ENCODE measurements at regions not wholly inside any gene's neighbourhood (a gene's known extent, or its start where the extent isn't known, plus 50 kb on each side); places are given as distances from the start of the nearest gene placed in this dataset.

GRCh38 chr12:27899151-27899661 lies 73.3 kb downstream of the PTHLH start (continued):
- no peak for TF ChIP-seq ZSCAN21 (CRISPR knock-in tag; IDR thresholded peaks at IDR 0.05; ENCODE audit: borderline replicate concordance)
- no peak for TF ChIP-seq ZNF746 (CRISPR knock-in tag; IDR thresholded peaks at IDR 0.05)
- TF ChIP-seq, protein P1, sequence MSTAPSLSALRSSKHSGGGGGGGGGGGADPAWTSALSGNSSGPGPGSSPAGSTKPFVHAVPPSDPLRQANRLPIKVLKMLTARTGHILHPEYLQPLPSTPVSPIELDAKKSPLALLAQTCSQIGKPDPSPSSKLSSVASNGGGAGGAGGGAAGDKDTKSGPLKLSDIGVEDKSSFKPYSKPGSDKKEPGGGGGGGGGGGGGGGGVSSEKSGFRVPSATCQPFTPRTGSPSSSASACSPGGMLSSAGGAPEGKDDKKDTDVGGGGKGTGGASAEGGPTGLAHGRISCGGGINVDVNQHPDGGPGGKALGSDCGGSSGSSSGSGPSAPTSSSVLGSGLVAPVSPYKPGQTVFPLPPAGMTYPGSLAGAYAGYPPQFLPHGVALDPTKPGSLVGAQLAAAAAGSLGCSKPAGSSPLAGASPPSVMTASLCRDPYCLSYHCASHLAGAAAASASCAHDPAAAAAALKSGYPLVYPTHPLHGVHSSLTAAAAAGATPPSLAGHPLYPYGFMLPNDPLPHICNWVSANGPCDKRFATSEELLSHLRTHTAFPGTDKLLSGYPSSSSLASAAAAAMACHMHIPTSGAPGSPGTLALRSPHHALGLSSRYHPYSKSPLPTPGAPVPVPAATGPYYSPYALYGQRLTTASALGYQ (CRISPR knock-in tag; IDR thresholded peaks at IDR 0.05): no peak
- TF ChIP-seq TCF7 (IDR thresholded peaks at IDR 0.05; ENCODE audit: low read depth): no peak
- no peak for TF ChIP-seq GTF3A (CRISPR knock-in tag; conservative IDR thresholded peaks at IDR 0.05)
- no peak for TF ChIP-seq ARID2 (CRISPR knock-in tag; IDR thresholded peaks at IDR 0.05; ENCODE audit: borderline replicate concordance)
- TF ChIP-seq NR2F2 (IDR thresholded peaks at IDR 0.05; ENCODE audit: borderline replicate concordance, low read depth): no peak
- TF ChIP-seq HNRNPUL1 (IDR thresholded peaks at IDR 0.05; ENCODE audit: low read depth, low read length): no peak
- TF ChIP-seq, protein P2, sequence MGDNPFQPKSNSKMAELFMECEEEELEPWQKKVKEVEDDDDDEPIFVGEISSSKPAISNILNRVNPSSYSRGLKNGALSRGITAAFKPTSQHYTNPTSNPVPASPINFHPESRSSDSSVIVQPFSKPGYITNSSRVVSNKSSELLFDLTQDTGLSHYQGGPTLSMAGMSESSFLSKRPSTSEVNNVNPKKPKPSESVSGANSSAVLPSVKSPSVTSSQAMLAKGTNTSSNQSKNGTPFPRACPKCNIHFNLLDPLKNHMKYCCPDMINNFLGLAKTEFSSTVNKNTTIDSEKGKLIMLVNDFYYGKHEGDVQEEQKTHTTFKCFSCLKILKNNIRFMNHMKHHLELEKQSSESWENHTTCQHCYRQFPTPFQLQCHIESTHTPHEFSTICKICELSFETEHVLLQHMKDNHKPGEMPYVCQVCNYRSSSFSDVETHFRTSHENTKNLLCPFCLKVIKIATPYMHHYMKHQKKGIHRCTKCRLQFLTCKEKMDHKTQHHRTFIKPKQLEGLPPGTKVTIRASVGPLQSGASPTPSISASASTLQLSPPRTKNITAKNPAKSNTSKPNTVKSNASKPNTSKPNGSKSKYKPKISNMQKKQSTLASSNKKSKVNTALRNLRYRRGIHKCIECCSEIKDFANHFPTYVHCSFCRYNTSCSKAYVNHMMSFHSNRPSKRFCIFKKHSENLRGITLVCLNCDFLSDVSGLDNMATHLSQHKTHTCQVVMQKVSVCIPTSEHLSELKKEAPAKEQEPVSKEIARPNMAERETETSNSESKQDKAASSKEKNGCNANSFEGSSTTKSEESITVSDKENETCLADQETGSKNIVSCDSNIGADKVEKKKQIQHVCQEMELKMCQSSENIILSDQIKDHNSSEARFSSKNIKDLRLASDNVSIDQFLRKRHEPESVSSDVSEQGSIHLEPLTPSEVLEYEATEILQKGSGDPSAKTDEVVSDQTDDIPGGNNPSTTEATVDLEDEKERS (CRISPR knock-in tag; IDR thresholded peaks at IDR 0.05): no peak
- no peak for TF ChIP-seq ATF7 (IDR thresholded peaks at IDR 0.05)
- no peak for TF ChIP-seq ATF7 (CRISPR knock-in tag; IDR thresholded peaks at IDR 0.05)
- TF ChIP-seq CBX2 (IDR thresholded peaks at IDR 0.05; ENCODE audit: low read depth, low read length): no peak
- no peak for TF ChIP-seq CBX2 (CRISPR knock-in tag; IDR thresholded peaks at IDR 0.05; ENCODE audit: low read depth)
- no peak for TF ChIP-seq CBX1 (IDR thresholded peaks at IDR 0.05; ENCODE audit: low read depth)
- TF ChIP-seq, protein P3, sequence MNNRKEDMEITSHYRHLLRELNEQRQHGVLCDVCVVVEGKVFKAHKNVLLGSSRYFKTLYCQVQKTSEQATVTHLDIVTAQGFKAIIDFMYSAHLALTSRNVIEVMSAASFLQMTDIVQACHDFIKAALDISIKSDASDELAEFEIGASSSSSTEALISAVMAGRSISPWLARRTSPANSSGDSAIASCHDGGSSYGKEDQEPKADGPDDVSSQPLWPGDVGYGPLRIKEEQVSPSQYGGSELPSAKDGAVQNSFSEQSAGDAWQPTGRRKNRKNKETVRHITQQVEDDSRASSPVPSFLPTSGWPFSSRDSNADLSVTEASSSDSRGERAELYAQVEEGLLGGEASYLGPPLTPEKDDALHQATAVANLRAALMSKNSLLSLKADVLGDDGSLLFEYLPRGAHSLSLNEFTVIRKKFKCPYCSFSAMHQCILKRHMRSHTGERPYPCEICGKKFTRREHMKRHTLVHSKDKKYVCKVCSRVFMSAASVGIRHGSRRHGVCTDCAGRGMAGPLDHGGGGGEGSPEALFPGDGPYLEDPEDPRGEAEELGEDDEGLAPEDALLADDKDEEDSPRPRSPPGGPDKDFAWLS (CRISPR knock-in tag; IDR thresholded peaks at IDR 0.05; ENCODE audit: borderline replicate concordance): no peak
- no peak for TF ChIP-seq PLRG1 (conservative IDR thresholded peaks at IDR 0.05)
- TF ChIP-seq NCOA5 (CRISPR knock-in tag; IDR thresholded peaks at IDR 0.05): no peak
- TF ChIP-seq ZNF567 (CRISPR knock-in tag; IDR thresholded peaks at IDR 0.05; ENCODE audit: borderline replicate concordance): no peak
- TF ChIP-seq, protein P4, sequence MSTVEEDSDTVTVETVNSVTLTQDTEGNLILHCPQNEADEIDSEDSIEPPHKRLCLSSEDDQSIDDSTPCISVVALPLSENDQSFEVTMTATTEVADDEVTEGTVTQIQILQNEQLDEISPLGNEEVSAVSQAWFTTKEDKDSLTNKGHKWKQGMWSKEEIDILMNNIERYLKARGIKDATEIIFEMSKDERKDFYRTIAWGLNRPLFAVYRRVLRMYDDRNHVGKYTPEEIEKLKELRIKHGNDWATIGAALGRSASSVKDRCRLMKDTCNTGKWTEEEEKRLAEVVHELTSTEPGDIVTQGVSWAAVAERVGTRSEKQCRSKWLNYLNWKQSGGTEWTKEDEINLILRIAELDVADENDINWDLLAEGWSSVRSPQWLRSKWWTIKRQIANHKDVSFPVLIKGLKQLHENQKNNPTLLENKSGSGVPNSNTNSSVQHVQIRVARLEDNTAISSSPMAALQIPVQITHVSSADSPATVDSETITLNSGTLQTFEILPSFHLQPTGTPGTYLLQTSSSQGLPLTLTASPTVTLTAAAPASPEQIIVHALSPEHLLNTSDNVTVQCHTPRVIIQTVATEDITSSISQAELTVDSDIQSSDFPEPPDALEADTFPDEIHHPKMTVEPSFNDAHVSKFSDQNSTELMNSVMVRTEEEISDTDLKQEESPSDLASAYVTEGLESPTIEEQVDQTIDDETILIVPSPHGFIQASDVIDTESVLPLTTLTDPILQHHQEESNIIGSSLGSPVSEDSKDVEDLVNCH (CRISPR knock-in tag; IDR thresholded peaks at IDR 0.05): no peak
- no peak for TF ChIP-seq MIER2 (CRISPR knock-in tag; IDR thresholded peaks at IDR 0.05)
- TF ChIP-seq ZBTB25 (CRISPR knock-in tag; IDR thresholded peaks at IDR 0.05): no peak
- TF ChIP-seq ZNF10 (CRISPR knock-in tag; IDR thresholded peaks at IDR 0.05; ENCODE audit: borderline replicate concordance, low read depth): no peak
- TF ChIP-seq RAD21 (CRISPR knock-in tag; IDR thresholded peaks at IDR 0.05): no peak

All from HepG2 (cell line).